ENCODE measurements at regions not wholly inside any gene's neighbourhood (a gene's known extent, or its start where the extent isn't known, plus 50 kb on each side); places are given as distances from the start of the nearest gene placed in this dataset.

DNA sequence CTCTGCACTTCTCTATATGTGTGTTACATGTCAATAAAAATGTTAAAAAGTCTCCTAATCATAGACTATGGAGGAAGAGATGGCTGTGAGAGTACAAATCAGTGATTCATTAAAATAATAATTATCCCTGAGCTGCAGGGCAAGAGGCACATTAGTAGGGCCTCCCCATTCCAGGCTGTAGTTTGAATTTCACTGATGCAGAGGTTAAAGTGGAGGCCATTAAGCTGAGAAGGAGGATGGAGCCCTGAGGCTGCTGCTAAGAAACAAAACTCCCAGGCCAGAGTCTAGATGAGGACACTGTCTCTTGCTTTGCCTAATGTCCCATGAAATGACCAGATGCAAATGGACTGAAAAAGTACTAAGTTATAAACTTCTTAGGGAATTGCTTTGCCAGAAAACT, 89.1 kb upstream of the WDR26 start:
- no peak for DNase-seq (ENCODE audit: low spot score)
- no peak overlapping the region for H3K9ac ChIP-seq (ENCODE audit: low read depth in 1 of 2, low read length in 2 of 2)
- no peaks in the 10 kb centered on the region for H3K4me1 ChIP-seq (ENCODE audit: control insufficient read depth in 4 of 4, insufficient read depth in 4 of 4, low read length in 3 of 4)
- H3K36me3 ChIP-seq (ENCODE audit: control insufficient read depth in 4 of 4, insufficient read depth in 3 of 4, low read depth in 1 of 4, low read length in 3 of 4), result no peaks in the 10 kb centered on the region
- TF ChIP-seq REST (IDR thresholded peaks at IDR 0.05), result no peak
- no peak for TF ChIP-seq ATF3 (IDR thresholded peaks at IDR 0.05)
- no peaks in the 10 kb centered on the region for H3K9me3 ChIP-seq (ENCODE audit: control insufficient read depth in 4 of 4, low read length in 3 of 4)
- no peaks in the 10 kb centered on the region for H3K27me3 ChIP-seq (ENCODE audit: control insufficient read depth in 4 of 4, insufficient read depth in 4 of 4, low read length in 3 of 4)
- no peak overlapping the region for H3K27ac ChIP-seq (ENCODE audit: low read depth in 1 of 2, low read length in 2 of 2)
- no peak overlapping the region for H3K4me3 ChIP-seq (ENCODE audit: low read depth in 1 of 3, low read length in 3 of 3)

GRCh38 chr1:224524679-224525078, 90.1 kb upstream of the WDR26 start:
- Histone ChIP-seq H3K4me3 (ENCODE audit: low read depth in 1 of 3, low read length in 3 of 3) (no peak overlapping the region), H3K9ac (ENCODE audit: low read depth in 1 of 2, low read length in 2 of 2) (no peak overlapping the region), H3K36me3 (ENCODE audit: control insufficient read depth in 4 of 4, insufficient read depth in 3 of 4, low read depth in 1 of 4, low read length in 3 of 4) (no peaks in the 10 kb centered on the region), H3K4me1 (ENCODE audit: control insufficient read depth in 4 of 4, insufficient read depth in 4 of 4, low read length in 3 of 4) (no peaks in the 10 kb centered on the region), H3K27ac (ENCODE audit: low read depth in 1 of 2, low read length in 2 of 2) (no peak overlapping the region), H3K9me3 (ENCODE audit: control insufficient read depth in 4 of 4, low read length in 3 of 4) (no peaks in the 10 kb centered on the region), H3K27me3 (ENCODE audit: control insufficient read depth in 4 of 4, insufficient read depth in 4 of 4, low read length in 3 of 4) (no peaks in the 10 kb centered on the region)
- no peak for DNase-seq (ENCODE audit: low spot score)
- TF ChIP-seq GABPA (IDR thresholded peaks at IDR 0.05 in 1 of 2, conservative IDR thresholded peaks at IDR 0.05 in 1 of 2), result no peak
- no peak for TF ChIP-seq SP1 (IDR thresholded peaks at IDR 0.05)
- no peak for TF ChIP-seq ATF3 (IDR thresholded peaks at IDR 0.05)
- no peak for TF ChIP-seq FOXA2 (IDR thresholded peaks at IDR 0.05)
- no peak for TF ChIP-seq JUND (IDR thresholded peaks at IDR 0.05)
- no peak for TF ChIP-seq RAD21 (IDR thresholded peaks at IDR 0.05)
- no peak for TF ChIP-seq TAF1 (conservative IDR thresholded peaks at IDR 0.05)
- TF ChIP-seq REST (IDR thresholded peaks at IDR 0.05), result no peak
- WGBS, result 96% methylated on average over 4 of the region's 4 CpGs

GRCh38 chr1:224525411-224526040, 90.6 kb upstream of the CNIH3 start:
- Histone ChIP-seq H3K9ac (ENCODE audit: low read depth in 1 of 2, low read length in 2 of 2) (no peak overlapping the region), H3K4me3 (ENCODE audit: low read depth in 1 of 3, low read length in 3 of 3) (no peak overlapping the region), H3K9me3 (ENCODE audit: control insufficient read depth in 4 of 4, low read length in 3 of 4) (no peaks in the 10 kb centered on the region), H3K36me3 (ENCODE audit: control insufficient read depth in 4 of 4, insufficient read depth in 3 of 4, low read depth in 1 of 4, low read length in 3 of 4) (no peaks in the 10 kb centered on the region), H3K4me1 (ENCODE audit: control insufficient read depth in 4 of 4, insufficient read depth in 4 of 4, low read length in 3 of 4) (no peaks in the 10 kb centered on the region), H3K27me3 (ENCODE audit: control insufficient read depth in 4 of 4, insufficient read depth in 4 of 4, low read length in 3 of 4) (no peaks in the 10 kb centered on the region), H3K27ac (ENCODE audit: low read depth in 1 of 2, low read length in 2 of 2) (no peak overlapping the region)
- no peak for DNase-seq (ENCODE audit: low spot score)
- 93% methylated on average over 4 of the region's 4 CpGs for WGBS
- TF ChIP-seq JUND (IDR thresholded peaks at IDR 0.05), result no peak
- no peak for TF ChIP-seq HNF4G (IDR thresholded peaks at IDR 0.05)
- TF ChIP-seq NR2F2 (IDR thresholded peaks at IDR 0.05), result no peak
- TF ChIP-seq EGR1 (IDR thresholded peaks at IDR 0.05; ENCODE audit: low read depth in 2 of 2), result no peak
- TF ChIP-seq FOXA2 (IDR thresholded peaks at IDR 0.05), result no peak
- no peak for TF ChIP-seq GABPA (IDR thresholded peaks at IDR 0.05 in 1 of 2, conservative IDR thresholded peaks at IDR 0.05 in 1 of 2)
- TF ChIP-seq HNF4A (conservative IDR thresholded peaks at IDR 0.05), result no peak
- TF ChIP-seq, protein P1, sequence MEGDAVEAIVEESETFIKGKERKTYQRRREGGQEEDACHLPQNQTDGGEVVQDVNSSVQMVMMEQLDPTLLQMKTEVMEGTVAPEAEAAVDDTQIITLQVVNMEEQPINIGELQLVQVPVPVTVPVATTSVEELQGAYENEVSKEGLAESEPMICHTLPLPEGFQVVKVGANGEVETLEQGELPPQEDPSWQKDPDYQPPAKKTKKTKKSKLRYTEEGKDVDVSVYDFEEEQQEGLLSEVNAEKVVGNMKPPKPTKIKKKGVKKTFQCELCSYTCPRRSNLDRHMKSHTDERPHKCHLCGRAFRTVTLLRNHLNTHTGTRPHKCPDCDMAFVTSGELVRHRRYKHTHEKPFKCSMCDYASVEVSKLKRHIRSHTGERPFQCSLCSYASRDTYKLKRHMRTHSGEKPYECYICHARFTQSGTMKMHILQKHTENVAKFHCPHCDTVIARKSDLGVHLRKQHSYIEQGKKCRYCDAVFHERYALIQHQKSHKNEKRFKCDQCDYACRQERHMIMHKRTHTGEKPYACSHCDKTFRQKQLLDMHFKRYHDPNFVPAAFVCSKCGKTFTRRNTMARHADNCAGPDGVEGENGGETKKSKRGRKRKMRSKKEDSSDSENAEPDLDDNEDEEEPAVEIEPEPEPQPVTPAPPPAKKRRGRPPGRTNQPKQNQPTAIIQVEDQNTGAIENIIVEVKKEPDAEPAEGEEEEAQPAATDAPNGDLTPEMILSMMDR (IDR thresholded peaks at IDR 0.05; ENCODE audit: low read depth, low read length, missing input control), result no peak
- TF ChIP-seq, protein P2, sequence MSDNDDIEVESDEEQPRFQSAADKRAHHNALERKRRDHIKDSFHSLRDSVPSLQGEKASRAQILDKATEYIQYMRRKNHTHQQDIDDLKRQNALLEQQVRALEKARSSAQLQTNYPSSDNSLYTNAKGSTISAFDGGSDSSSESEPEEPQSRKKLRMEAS (IDR thresholded peaks at IDR 0.05), result no peak
- TF ChIP-seq RXRA (IDR thresholded peaks at IDR 0.05), result no peak
- TF ChIP-seq YY1 (IDR thresholded peaks at IDR 0.05), result no peak
- TF ChIP-seq SP1 (IDR thresholded peaks at IDR 0.05), result no peak
- no peak for TF ChIP-seq FOXA1 (IDR thresholded peaks at IDR 0.05)

Data from liver (tissue), 8 donors.